ENCODE measurements at regions not wholly inside any gene's neighbourhood (a gene's known extent, or its start where the extent isn't known, plus 50 kb on each side); places are given as distances from the start of the nearest gene placed in this dataset.

DNA sequence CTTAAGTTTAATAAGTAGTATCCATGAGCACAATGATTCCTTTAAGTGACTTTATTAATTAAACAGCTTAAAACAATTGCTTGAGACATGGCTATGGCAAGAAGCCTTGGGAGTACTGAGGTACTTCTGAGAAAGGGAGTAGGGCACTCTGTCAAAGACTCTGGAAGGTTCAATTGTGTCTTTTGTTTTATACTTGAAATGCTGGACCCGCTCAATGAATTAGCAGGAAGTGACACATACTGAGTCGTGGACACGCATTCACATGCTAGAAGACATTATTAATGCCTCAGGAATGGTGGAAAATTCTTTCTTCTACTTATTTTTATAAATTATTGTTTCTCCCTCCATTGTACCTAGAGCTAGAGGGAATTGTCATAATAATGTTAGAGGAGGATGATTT, 347.3 kb upstream of the ZNF608 start:
- Histone ChIP-seq H3K27me3 (no peaks in the 10 kb centered on the region), H3K9me3 (no peaks in the 10 kb centered on the region), H3K4me3 (replicated peaks in 1 of 3) (no peak overlapping the region), H3K36me3 (no peaks in the 10 kb centered on the region), H3K27ac (no peak overlapping the region), H3K4me1 (no peaks in the 10 kb centered on the region)
- intact Hi-C loops (cut with DNase I), result no loop called here
- TF ChIP-seq, protein P1, sequence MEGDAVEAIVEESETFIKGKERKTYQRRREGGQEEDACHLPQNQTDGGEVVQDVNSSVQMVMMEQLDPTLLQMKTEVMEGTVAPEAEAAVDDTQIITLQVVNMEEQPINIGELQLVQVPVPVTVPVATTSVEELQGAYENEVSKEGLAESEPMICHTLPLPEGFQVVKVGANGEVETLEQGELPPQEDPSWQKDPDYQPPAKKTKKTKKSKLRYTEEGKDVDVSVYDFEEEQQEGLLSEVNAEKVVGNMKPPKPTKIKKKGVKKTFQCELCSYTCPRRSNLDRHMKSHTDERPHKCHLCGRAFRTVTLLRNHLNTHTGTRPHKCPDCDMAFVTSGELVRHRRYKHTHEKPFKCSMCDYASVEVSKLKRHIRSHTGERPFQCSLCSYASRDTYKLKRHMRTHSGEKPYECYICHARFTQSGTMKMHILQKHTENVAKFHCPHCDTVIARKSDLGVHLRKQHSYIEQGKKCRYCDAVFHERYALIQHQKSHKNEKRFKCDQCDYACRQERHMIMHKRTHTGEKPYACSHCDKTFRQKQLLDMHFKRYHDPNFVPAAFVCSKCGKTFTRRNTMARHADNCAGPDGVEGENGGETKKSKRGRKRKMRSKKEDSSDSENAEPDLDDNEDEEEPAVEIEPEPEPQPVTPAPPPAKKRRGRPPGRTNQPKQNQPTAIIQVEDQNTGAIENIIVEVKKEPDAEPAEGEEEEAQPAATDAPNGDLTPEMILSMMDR (IDR thresholded peaks at IDR 0.05), result no peak
- TF ChIP-seq POLR2A (IDR thresholded peaks at IDR 0.05), result no peak
- DNase-seq, result no peak
- WGBS, 2 donors, result 85 to 90% methylated on average over 3 of the region's 3 CpGs

DNA sequence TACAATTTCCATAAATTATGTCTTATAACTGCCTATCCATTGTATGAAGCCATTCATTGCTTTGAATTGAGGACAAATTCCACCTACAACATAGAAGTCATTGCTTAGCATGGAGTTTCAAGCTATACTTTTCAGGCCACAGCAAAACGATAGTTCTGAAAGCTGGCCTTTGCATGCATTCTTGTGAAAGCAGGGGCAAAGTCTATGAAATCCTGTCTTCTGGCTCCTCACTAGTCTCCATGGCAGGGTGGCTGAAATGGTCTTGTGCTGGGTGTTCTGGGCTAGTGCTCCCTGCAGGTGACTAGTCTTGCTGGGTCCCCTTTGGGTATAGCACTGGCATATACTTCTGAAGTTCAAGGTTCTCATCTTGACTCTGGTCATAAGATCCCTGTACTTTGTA, 353.9 kb upstream of the ZNF608 start:
- Histone ChIP-seq H3K27me3 (no peaks in the 10 kb centered on the region), H3K4me1 (peaks cover 0 to 3% of the 10 kb centered on the region in 2 donors), H3K4me3 (replicated peaks in 1 of 3) (no peak overlapping the region), H3K36me3 (no peaks in the 10 kb centered on the region), H3K27ac (no peak overlapping the region), H3K9me3 (no peaks in the 10 kb centered on the region)
- TF ChIP-seq POLR2A (IDR thresholded peaks at IDR 0.05), result no peak
- 96 to 100% methylated on average over 1 of the region's 1 CpG for WGBS, 2 donors
- no peak for DNase-seq
- intact Hi-C loops (cut with DNase I), result no loop called here

DNA sequence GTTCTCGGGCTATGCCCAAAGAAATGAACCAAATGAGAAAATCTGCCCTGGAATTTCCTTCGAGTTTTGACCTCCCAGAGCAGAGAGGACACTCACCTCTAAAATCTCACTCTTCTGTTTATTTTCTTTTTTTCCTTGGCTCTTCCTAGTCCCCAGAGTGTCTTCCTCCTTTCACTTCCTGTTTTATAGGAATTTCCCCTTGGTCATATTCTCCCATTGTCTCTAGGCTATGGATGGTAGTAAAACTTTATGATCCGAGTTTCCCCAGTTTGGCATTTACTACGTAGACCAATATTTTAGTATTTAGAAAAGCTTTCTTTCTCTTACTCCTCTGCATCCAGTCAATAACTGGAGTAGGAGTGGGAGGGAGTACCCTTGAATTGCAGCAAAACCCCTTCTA, 354.5 kb upstream of the ZNF608 start:
- intact Hi-C loops (cut with DNase I), result no loop called here
- Histone ChIP-seq H3K4me3 (replicated peaks in 1 of 3) (no peak overlapping the region), H3K36me3 (no peaks in the 10 kb centered on the region), H3K27ac (no peak overlapping the region), H3K27me3 (no peaks in the 10 kb centered on the region), H3K4me1 (peaks cover 0 to 3% of the 10 kb centered on the region in 2 donors), H3K9me3 (no peaks in the 10 kb centered on the region)
- TF ChIP-seq, protein P1 (IDR thresholded peaks at IDR 0.05), result no peak
- no peak for TF ChIP-seq POLR2A (IDR thresholded peaks at IDR 0.05)
- no peak for DNase-seq
- 74 to 80% methylated on average over 4 of the region's 4 CpGs for WGBS, 2 donors

DNA sequence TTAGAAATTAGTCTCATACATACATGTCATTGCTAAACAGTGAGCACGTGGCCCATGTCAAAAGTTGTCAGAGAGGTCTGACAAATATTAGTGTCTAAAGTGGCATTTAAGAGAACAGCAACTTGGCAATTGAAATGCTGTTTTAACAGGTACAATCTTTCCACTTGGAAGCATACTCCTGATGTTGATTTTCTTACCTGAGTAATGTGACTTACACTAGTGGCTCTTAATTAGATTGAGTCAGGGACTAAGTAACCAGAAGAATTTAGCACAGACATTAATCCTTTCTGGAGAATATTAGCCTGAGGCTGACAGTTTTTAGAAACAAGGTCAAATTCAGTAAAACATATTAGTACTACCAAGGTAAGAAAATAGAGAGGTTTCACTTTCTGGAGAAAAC, 357.0 kb upstream of the ZNF608 start:
- 39 to 48% methylated on average over 1 of the region's 1 CpG for WGBS, 2 donors
- no peak for TF ChIP-seq POLR2A (IDR thresholded peaks at IDR 0.05)
- TF ChIP-seq, protein P1 (IDR thresholded peaks at IDR 0.05), result no peak
- intact Hi-C loops (cut with DNase I), result no loop called here
- no peak for DNase-seq
- no peaks in the 10 kb centered on the region for H3K27me3 ChIP-seq
- H3K4me1 ChIP-seq, result peaks cover 0 to 3% of the 10 kb centered on the region in 2 donors
- H3K36me3 ChIP-seq, result no peaks in the 10 kb centered on the region
- H3K27ac ChIP-seq, result no peak overlapping the region
- no peak overlapping the region for H3K4me3 ChIP-seq (replicated peaks in 1 of 3)
- no peaks in the 10 kb centered on the region for H3K9me3 ChIP-seq

DNA sequence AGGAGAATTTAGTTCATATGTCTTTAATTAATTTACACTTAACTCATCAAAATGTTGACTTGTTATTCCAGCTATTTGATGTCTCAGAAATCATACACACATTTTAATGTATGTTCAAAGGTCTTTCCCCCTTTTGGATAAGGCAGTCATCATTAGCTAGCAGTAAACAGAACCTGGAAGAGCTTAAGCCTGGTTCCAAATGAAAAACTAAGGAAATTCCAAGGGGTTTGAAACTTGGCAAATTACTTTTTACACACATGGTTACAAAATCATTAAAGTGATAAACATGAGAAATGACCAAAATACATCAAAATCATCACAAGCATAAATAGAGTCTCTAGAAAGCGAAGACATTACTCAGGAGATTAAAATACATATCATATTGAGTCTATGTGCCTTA, 359.8 kb upstream of the ZNF608 start:
- H3K27ac ChIP-seq, result no peak overlapping the region
- no peaks in the 10 kb centered on the region for H3K9me3 ChIP-seq
- intact Hi-C loops (cut with DNase I), result no loop called here
- no peak for DNase-seq
- peaks cover 6 to 13% of the 10 kb centered on the region in 2 donors for H3K4me1 ChIP-seq
- no peaks in the 10 kb centered on the region for H3K27me3 ChIP-seq
- TF ChIP-seq, protein P1 (IDR thresholded peaks at IDR 0.05), result no peak
- TF ChIP-seq POLR2A (IDR thresholded peaks at IDR 0.05), result no peak
- no peak overlapping the region for H3K4me3 ChIP-seq (replicated peaks in 1 of 3)
- WGBS, 2 donors, result 88 to 91% methylated on average over 1 of the region's 1 CpG
- H3K36me3 ChIP-seq, result no peaks in the 10 kb centered on the region

DNA sequence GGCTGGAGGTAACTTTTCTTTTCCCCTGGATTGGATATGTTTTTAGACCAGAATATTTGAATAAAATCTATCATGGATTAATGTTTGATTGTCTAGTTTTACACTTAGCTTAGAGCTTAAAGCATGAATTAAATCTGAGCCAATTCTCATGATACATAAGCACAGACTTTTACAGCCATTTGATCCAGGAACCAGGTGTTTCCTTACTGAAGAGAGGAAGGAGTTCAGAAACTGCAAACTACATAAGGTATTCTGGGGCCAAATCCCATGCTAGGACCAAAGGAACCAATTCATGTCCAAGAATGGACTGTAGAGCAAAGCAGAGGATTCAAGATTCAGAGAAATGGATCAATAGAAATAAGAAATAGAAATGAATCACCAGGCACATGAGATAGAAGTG, 360.4 kb upstream of the ZNF608 start:
- intact Hi-C loops (cut with DNase I), result no loop called here
- Histone ChIP-seq H3K9me3 (no peaks in the 10 kb centered on the region), H3K36me3 (no peaks in the 10 kb centered on the region), H3K4me3 (replicated peaks in 1 of 3) (no peak overlapping the region), H3K27ac (peak overlapping the region in 1 of 3 donors; percentile 13), H3K27me3 (no peaks in the 10 kb centered on the region), H3K4me1 (peaks cover 6 to 13% of the 10 kb centered on the region in 2 donors)
- no peak for DNase-seq
- TF ChIP-seq, protein P1 (IDR thresholded peaks at IDR 0.05), result no peak
- TF ChIP-seq POLR2A (IDR thresholded peaks at IDR 0.05), result no peak
